Skin of body (tissue), 1 donor: ENCODE measurements at regions not wholly inside any gene's neighbourhood (a gene's known extent, or its start where the extent isn't known, plus 50 kb on each side); places are given as distances from the start of the nearest gene placed in this dataset. TPM values are rescaled to one million over a fixed set of nuclear protein-coding genes. Genes with fewer than 3 reads are reported as not detected.

ENCODE experiments used
- small RNA-seq: library from RNA; depleted of rRNA; stranded (forward); fragments of <200 nt; gene quantifications from one replicate; pipeline ENCODE3, GENCODE V24; 2014; ENCODE audit warnings: low replicate concordance

Small RNAs in the stretch of these regions (small RNA-seq; reads per million reads assigned to genes)
- gene AP002802.2 = not detected
- gene MIR4300 = not detected
- not detected for gene MTND4LP18
- gene RNU6-544P = not detected
